ENCODE measurements at regions not wholly inside any gene's neighbourhood (a gene's known extent, or its start where the extent isn't known, plus 50 kb on each side); places are given as distances from the start of the nearest gene placed in this dataset.
A peak's percentile ranks its signal among the peaks of the same experiment; 100 is the strongest.

GRCh38 chr2:180412219-180412618 is 405.1 kb upstream of the CWC22 start:
- H3K4me1 ChIP-seq (ENCODE audit: low read depth) = peaks cover 18% of the 10 kb centered on the region
- no peaks in the 10 kb centered on the region for H3K27me3 ChIP-seq
- no peaks in the 10 kb centered on the region for H3K9me3 ChIP-seq (ENCODE audit: low read depth)
- no peak for DNase-seq (ENCODE audit: low read depth in 1 of 2, low spot score in 1 of 2)
- no peaks in the 10 kb centered on the region for H3K36me3 ChIP-seq
- no peak overlapping the region for H3K27ac ChIP-seq
- no peak overlapping the region for H3K4me3 ChIP-seq
- TF ChIP-seq CTCF (IDR thresholded peaks at IDR 0.05; ENCODE audit: low read depth, low read length) = no peak

- peak; percentile 5 to 14 for DNase-seq (ENCODE audit: low read depth in 1 of 2, low spot score in 1 of 2)
- H3K36me3 ChIP-seq = no peaks in the 10 kb centered on the region
- H3K9me3 ChIP-seq (ENCODE audit: low read depth) = no peaks in the 10 kb centered on the region
- no peak for TF ChIP-seq CTCF (IDR thresholded peaks at IDR 0.05; ENCODE audit: low read depth, low read length)
- no peaks in the 10 kb centered on the region for H3K27me3 ChIP-seq
- peaks cover 18% of the 10 kb centered on the region for H3K4me1 ChIP-seq (ENCODE audit: low read depth)
- no peak overlapping the region for H3K4me3 ChIP-seq
- no peak overlapping the region for H3K27ac ChIP-seq
Measured at GRCh38 chr2:180411661-180412060, 404.6 kb upstream of the CWC22 start.

GRCh38 chr2:180406687-180407086 is 399.6 kb upstream of the CWC22 start:
- H3K4me3 ChIP-seq = no peak overlapping the region
- TF ChIP-seq CTCF (IDR thresholded peaks at IDR 0.05; ENCODE audit: low read depth, low read length) = no peak
- no peaks in the 10 kb centered on the region for H3K27me3 ChIP-seq
- peaks cover 11% of the 10 kb centered on the region for H3K4me1 ChIP-seq (ENCODE audit: low read depth)
- no peaks in the 10 kb centered on the region for H3K9me3 ChIP-seq (ENCODE audit: low read depth)
- no peak for DNase-seq (ENCODE audit: low read depth in 1 of 2, low spot score in 1 of 2)
- H3K27ac ChIP-seq = no peak overlapping the region
- no peaks in the 10 kb centered on the region for H3K36me3 ChIP-seq

- no peaks in the 10 kb centered on the region for H3K36me3 ChIP-seq
- no peak for TF ChIP-seq CTCF (IDR thresholded peaks at IDR 0.05; ENCODE audit: low read depth, low read length)
- no peak for DNase-seq (ENCODE audit: low read depth in 1 of 2, low spot score in 1 of 2)
- no peak overlapping the region for H3K27ac ChIP-seq
- H3K4me1 ChIP-seq (ENCODE audit: low read depth) = no peaks in the 10 kb centered on the region
- no peaks in the 10 kb centered on the region for H3K27me3 ChIP-seq
- no peaks in the 10 kb centered on the region for H3K9me3 ChIP-seq (ENCODE audit: low read depth)
- no peak overlapping the region for H3K4me3 ChIP-seq
Measured at GRCh38 chr2:180405520-180405919, 398.4 kb upstream of the CWC22 start.

GRCh38 chr2:180394305-180394704 is 387.2 kb upstream of the CWC22 start:
- no peak for DNase-seq (ENCODE audit: low read depth in 1 of 2, low spot score in 1 of 2)
- no peak overlapping the region for H3K27ac ChIP-seq
- H3K27me3 ChIP-seq = no peaks in the 10 kb centered on the region
- H3K4me3 ChIP-seq = no peak overlapping the region
- no peaks in the 10 kb centered on the region for H3K9me3 ChIP-seq (ENCODE audit: low read depth)
- TF ChIP-seq CTCF (IDR thresholded peaks at IDR 0.05; ENCODE audit: low read depth, low read length) = no peak
- H3K36me3 ChIP-seq = no peaks in the 10 kb centered on the region
- no peaks in the 10 kb centered on the region for H3K4me1 ChIP-seq (ENCODE audit: low read depth)
